K562 (cell line): ENCODE measurements at regions not wholly inside any gene's neighbourhood (a gene's known extent, or its start where the extent isn't known, plus 50 kb on each side); places are given as distances from the start of the nearest gene placed in this dataset.

Experiments
- ATF1 ChIP-seq, 2 experiments: fragments of 450-650 bp in 1 of 2; IDR thresholded peaks; 2 replicates each; pipeline ENCODE4 v1.6.1; 2016; ENCODE audit warnings: missing compliant biosample characterization in 1 of 2, missing genetic modification characterization in 1 of 2
- C11orf30 ChIP-seq: fragments of 450-650 bp; IDR thresholded peaks from 2 replicates; pipeline ENCODE4 v1.6.1; 2016; ENCODE audit warnings: low read depth, mild to moderate bottlenecking
- CBFB ChIP-seq: sonication (generic); formaldehyde crosslinking; IDR thresholded peaks from 2 replicates; pipeline ENCODE4 v1.4.0; 2020; ENCODE audit warnings: mild to moderate bottlenecking, missing genetic modification reagents
- HNRNPL ChIP-seq: fragments of 200-400 bp; formaldehyde crosslinking; IDR thresholded peaks from 2 replicates; pipeline ENCODE4 v1.6.1; 2017; ENCODE audit warnings: low read depth, mild to moderate bottlenecking, low read length
- ILF3 ChIP-seq: fragments of 450-650 bp; IDR thresholded peaks from 2 replicates; pipeline ENCODE4 v1.6.1; 2018; ENCODE audit warnings: antibody characterized with exemption, mild to moderate bottlenecking, moderate library complexity, borderline replicate concordance
- JUN ChIP-seq, 2 experiments: sonication (generic) in 1 of 2; formaldehyde crosslinking in 1 of 2; IDR thresholded peaks; 2 replicates each; pipeline versions ENCODE4 v1.6.1 to v1.8.0; 2012 to 2022; ENCODE audit warnings: borderline replicate concordance in 2 of 2, mild to moderate bottlenecking in 2 of 2, improper control_type of control experiment in 1 of 2, low read depth in 1 of 2, low read length in 1 of 2, missing genetic modification reagents in 1 of 2
- LCOR ChIP-seq: sonication (generic); formaldehyde crosslinking; IDR thresholded peaks from 2 replicates; pipeline ENCODE4 v1.8.0; 2022; ENCODE audit warnings: mild to moderate bottlenecking, missing genetic modification reagents
- PTBP1 ChIP-seq: fragments of 200-400 bp; formaldehyde crosslinking; IDR thresholded peaks from 2 replicates; pipeline ENCODE4 v1.6.1; 2017; ENCODE audit warnings: low read depth, low read length
- PTTG1 ChIP-seq: fragments of 450-650 bp; IDR thresholded peaks from 2 replicates; pipeline ENCODE4 v1.6.1; 2016; ENCODE audit warnings: low read depth, mild to moderate bottlenecking, missing genetic modification characterization, missing compliant biosample characterization
- RFX1 ChIP-seq: fragments of 450-650 bp; IDR thresholded peaks from 2 replicates; pipeline ENCODE4 v1.6.1; 2016; ENCODE audit warnings: mild to moderate bottlenecking, moderate library complexity
- SMARCA5 ChIP-seq: fragments of 450-650 bp; IDR thresholded peaks from 2 replicates; pipeline ENCODE4 v1.6.1; 2016
- ZBTB11 ChIP-seq, 3 experiments: fragments of 200-800 bp in 1 of 3; fragments of 250-450 bp in 1 of 3; fragments of 450-650 bp in 1 of 3; sonication (Bioruptor Pico) in 1 of 3; sonication (Bioruptor generic) in 1 of 3; formaldehyde crosslinking in 1 of 3; IDR thresholded peaks; 2 replicates each; pipeline versions ENCODE4 v1.6.1 to v1.8.0; 2016 to 2022; ENCODE audit warnings: mild to moderate bottlenecking in 2 of 3, missing genetic modification characterization in 2 of 3, missing compliant biosample characterization in 1 of 3, moderate library complexity in 1 of 3
- ZNF174 ChIP-seq: fragments of 250-450 bp; sonication (Bioruptor Pico); IDR thresholded peaks from 2 replicates; pipeline ENCODE4 v1.4.0; 2020; ENCODE audit warnings: mild to moderate bottlenecking
- ZNF717 ChIP-seq: fragments of 250-450 bp; sonication (Bioruptor Pico); IDR thresholded peaks from 2 replicates; pipeline ENCODE4 v1.5.0; 2021
- ZNF766 ChIP-seq: fragments of 200-800 bp; sonication (Bioruptor generic); conservative IDR thresholded peaks from 2 replicates; pipeline ENCODE4 v1.6.1; 2016; ENCODE audit warnings: missing genetic modification characterization, missing compliant biosample characterization
- TF ChIP-seq, protein P1 (sequence below): fragments of 450-650 bp; formaldehyde crosslinking; IDR thresholded peaks from 2 replicates; pipeline ENCODE4 v1.4.0; 2020; ENCODE audit warnings: mild to moderate bottlenecking, moderate library complexity
- TF ChIP-seq, protein P2 (sequence below): sonication (generic); formaldehyde crosslinking; IDR thresholded peaks from 2 replicates; pipeline ENCODE4 v1.4.0; 2020; ENCODE audit warnings: mild to moderate bottlenecking, missing genetic modification reagents
- TF ChIP-seq, protein P3 (sequence below): fragments of 250-450 bp; sonication (Bioruptor Pico); IDR thresholded peaks from 2 replicates; pipeline ENCODE4 v1.5.0; 2021; ENCODE audit warnings: mild to moderate bottlenecking, borderline replicate concordance

- TF ChIP-seq HNRNPL (no peak), ZNF766 (CRISPR knock-in tag) (0 out of 2 replicates have a peak, but pooled peaks have one; percentile 35), ILF3 (no peak), ATF1 (CRISPR knock-in tag; IDR thresholded peaks at IDR 0.05) (no peak), ATF1 (tag; IDR thresholded peaks at IDR 0.05) (peak; percentile 94), ZNF174 (CRISPR knock-in tag) (no peak), RFX1 (no peak; the same call in 1 of the 2 replicates), SMARCA5 (no peak), JUN (IDR thresholded peaks at IDR 0.05; ENCODE audit: borderline replicate concordance, low read depth, low read length) (peak; percentile 70), JUN (CRISPR knock-in tag; IDR thresholded peaks at IDR 0.05; ENCODE audit: borderline replicate concordance) (no peak), LCOR (CRISPR knock-in tag) (no peak; the same call in 1 of the 2 replicates), PTBP1 (no peak), C11orf30 (peak; percentile 98), ZBTB11 (CRISPR knock-in tag; IDR thresholded peaks at IDR 0.05) (0 out of 6 replicates have a peak, but pooled peaks of 1 of the 3 experiments have one; percentile 30), PTTG1 (tag) (no peak), ZNF717 (CRISPR knock-in tag) (no peak), CBFB (CRISPR knock-in tag) (no peak)
- TF ChIP-seq, protein P1, sequence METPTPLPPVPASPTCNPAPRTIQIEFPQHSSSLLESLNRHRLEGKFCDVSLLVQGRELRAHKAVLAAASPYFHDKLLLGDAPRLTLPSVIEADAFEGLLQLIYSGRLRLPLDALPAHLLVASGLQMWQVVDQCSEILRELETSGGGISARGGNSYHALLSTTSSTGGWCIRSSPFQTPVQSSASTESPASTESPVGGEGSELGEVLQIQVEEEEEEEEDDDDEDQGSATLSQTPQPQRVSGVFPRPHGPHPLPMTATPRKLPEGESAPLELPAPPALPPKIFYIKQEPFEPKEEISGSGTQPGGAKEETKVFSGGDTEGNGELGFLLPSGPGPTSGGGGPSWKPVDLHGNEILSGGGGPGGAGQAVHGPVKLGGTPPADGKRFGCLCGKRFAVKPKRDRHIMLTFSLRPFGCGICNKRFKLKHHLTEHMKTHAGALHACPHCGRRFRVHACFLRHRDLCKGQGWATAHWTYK = peak; percentile 68; the same call in 1 of the 2 replicates
- TF ChIP-seq, protein P2, sequence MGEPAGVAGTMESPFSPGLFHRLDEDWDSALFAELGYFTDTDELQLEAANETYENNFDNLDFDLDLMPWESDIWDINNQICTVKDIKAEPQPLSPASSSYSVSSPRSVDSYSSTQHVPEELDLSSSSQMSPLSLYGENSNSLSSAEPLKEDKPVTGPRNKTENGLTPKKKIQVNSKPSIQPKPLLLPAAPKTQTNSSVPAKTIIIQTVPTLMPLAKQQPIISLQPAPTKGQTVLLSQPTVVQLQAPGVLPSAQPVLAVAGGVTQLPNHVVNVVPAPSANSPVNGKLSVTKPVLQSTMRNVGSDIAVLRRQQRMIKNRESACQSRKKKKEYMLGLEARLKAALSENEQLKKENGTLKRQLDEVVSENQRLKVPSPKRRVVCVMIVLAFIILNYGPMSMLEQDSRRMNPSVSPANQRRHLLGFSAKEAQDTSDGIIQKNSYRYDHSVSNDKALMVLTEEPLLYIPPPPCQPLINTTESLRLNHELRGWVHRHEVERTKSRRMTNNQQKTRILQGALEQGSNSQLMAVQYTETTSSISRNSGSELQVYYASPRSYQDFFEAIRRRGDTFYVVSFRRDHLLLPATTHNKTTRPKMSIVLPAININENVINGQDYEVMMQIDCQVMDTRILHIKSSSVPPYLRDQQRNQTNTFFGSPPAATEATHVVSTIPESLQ (CRISPR knock-in tag) = no peak
- TF ChIP-seq, protein P3, sequence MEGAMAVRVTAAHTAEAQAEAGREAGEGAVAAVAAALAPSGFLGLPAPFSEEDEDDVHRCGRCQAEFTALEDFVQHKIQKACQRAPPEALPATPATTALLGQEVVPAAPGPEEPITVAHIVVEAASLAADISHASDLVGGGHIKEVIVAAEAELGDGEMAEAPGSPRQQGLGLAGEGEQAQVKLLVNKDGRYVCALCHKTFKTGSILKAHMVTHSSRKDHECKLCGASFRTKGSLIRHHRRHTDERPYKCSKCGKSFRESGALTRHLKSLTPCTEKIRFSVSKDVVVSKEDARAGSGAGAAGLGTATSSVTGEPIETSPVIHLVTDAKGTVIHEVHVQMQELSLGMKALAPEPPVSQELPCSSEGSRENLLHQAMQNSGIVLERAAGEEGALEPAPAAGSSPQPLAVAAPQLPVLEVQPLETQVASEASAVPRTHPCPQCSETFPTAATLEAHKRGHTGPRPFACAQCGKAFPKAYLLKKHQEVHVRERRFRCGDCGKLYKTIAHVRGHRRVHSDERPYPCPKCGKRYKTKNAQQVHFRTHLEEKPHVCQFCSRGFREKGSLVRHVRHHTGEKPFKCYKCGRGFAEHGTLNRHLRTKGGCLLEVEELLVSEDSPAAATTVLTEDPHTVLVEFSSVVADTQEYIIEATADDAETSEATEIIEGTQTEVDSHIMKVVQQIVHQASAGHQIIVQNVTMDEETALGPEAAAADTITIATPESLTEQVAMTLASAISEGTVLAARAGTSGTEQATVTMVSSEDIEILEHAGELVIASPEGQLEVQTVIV = no peak
Measured at GRCh38 chr3:128547368-128547987, 54.5 kb upstream of the GATA2 start (continued).
